GM23248 (cell line): ENCODE measurements at regions not wholly inside any gene's neighbourhood (a gene's known extent, or its start where the extent isn't known, plus 50 kb on each side); places are given as distances from the start of the nearest gene placed in this dataset. TPM values are rescaled to one million over a fixed set of nuclear protein-coding genes. Genes with fewer than 3 reads are reported as not detected.

Experiments
- DNase-seq: peaks from one replicate; pipeline ENCODE4 v3.0.0-alpha.2; 2015
- H2AFZ ChIP-seq: fragments of 200-600 bp; sonication (generic); 2 replicates; pipeline ENCODE4 v1.6.1; 2016; ENCODE audit warnings: antibody characterized with exemption
- H3F3A ChIP-seq: fragments of 200-600 bp; sonication (generic); 2 replicates; pipeline ENCODE4 v1.6.1; 2016; ENCODE audit warnings: mild to moderate bottlenecking, antibody characterized with exemption, mixed run types; ENCODE audit not compliant: insufficient read depth
- H3K27ac ChIP-seq: fragments of 200-600 bp; sonication (generic); 2 replicates; pipeline ENCODE4 v1.5.1; 2016; ENCODE audit warnings: mild to moderate bottlenecking
- H3K27me3 ChIP-seq: fragments of 200-600 bp; sonication (generic); replicated peaks from 2 replicates; pipeline ENCODE4 v1.6.1; 2016; ENCODE audit warnings: mild to moderate bottlenecking; ENCODE audit not compliant: insufficient read depth
- H3K36me3 ChIP-seq: fragments of 200-600 bp; sonication (generic); 2 replicates; pipeline ENCODE4 v1.6.1; 2016; ENCODE audit warnings: low read depth, mild to moderate bottlenecking
- H3K4me1 ChIP-seq: fragments of 200-600 bp; sonication (generic); 2 replicates; pipeline ENCODE4 v1.6.1; 2016; ENCODE audit warnings: mild to moderate bottlenecking; ENCODE audit not compliant: insufficient read depth
- H3K4me2 ChIP-seq: fragments of 200-600 bp; sonication (generic); one replicate; pipeline ENCODE4 v1.6.1; 2016; ENCODE audit warnings: mild to moderate bottlenecking; ENCODE audit not compliant: unreplicated experiment
- H3K4me3 ChIP-seq: fragments of 200-600 bp; sonication (generic); 2 replicates; pipeline ENCODE4 v1.5.1; 2016; ENCODE audit warnings: mild to moderate bottlenecking
- H3K79me2 ChIP-seq: fragments of 200-600 bp; sonication (generic); 2 replicates; pipeline ENCODE4 v1.6.1; 2016; ENCODE audit warnings: mild to moderate bottlenecking; ENCODE audit not compliant: insufficient read depth
- H3K9ac ChIP-seq: fragments of 200-600 bp; sonication (generic); 2 replicates; pipeline ENCODE4 v1.6.1; 2016; ENCODE audit warnings: mild to moderate bottlenecking
- H3K9me2 ChIP-seq: fragments of 200-600 bp; sonication (generic); 2 replicates; pipeline ENCODE4 v1.6.1; 2016; ENCODE audit warnings: mixed run types, mild to moderate bottlenecking, moderate library complexity; ENCODE audit not compliant: insufficient read depth
- H3K9me3 ChIP-seq: fragments of 200-600 bp; sonication (generic); one replicate; pipeline ENCODE4 v1.6.1; 2017; ENCODE audit warnings: low read depth
- H4K20me1 ChIP-seq: fragments of 200-600 bp; sonication (generic); 2 replicates; pipeline ENCODE4 v1.6.0; 2016; ENCODE audit not compliant: insufficient read depth
- EZH2 ChIP-seq: fragments of 200-600 bp; sonication (generic); IDR thresholded peaks from 2 replicates; pipeline ENCODE4 v1.6.1; 2018; ENCODE audit warnings: antibody characterized with exemption, mild to moderate bottlenecking; ENCODE audit not compliant: insufficient read depth, poor library complexity, severe bottlenecking
- EZH2phosphoT487 ChIP-seq: fragments of 200-600 bp; sonication (generic); IDR thresholded peaks from 2 replicates; pipeline ENCODE4 v1.6.1; 2018; ENCODE audit warnings: antibody characterized with exemption, moderate library complexity, mild to moderate bottlenecking, low read depth; ENCODE audit not compliant: insufficient read depth
- WGBS, 2 experiments: methylation state at CpG; one replicate each; pipeline ENCODE4 v1.1.6; 2015 to 2017; ENCODE audit warnings: low lambda C conversion rate in 2 of 2, low coverage in 1 of 2; ENCODE audit errors: missing lambda C conversion rate in 2 of 2; 5-methylcytosine and 5-hydroxymethylcytosine counted together
- in situ Hi-C: fragments of 300-500 bp; cut with MboI; formaldehyde crosslinking; loops from 2 replicates; pipeline ENCODE4 v1.15.0; 2020
- small RNA-seq: library from RNA; depleted of rRNA; stranded (forward); fragments of <200 nt; gene quantifications from one replicate; pipeline ENCODE3, GENCODE V24; 2014; ENCODE audit warnings: low read depth, low replicate concordance

- Histone ChIP-seq H3K36me3 (no peaks in the 10 kb centered on the region), H3K9me2 (no peaks in the 10 kb centered on the region), H3K4me1 (no peaks in the 10 kb centered on the region), H3K4me3 (no peak overlapping the region), H3K9ac (no peak overlapping the region), H3K9me3 (no peaks in the 10 kb centered on the region), H3K27me3 (peaks cover 59% of the 10 kb centered on the region), H3F3A (no peaks in the 10 kb centered on the region), H4K20me1 (no peaks in the 10 kb centered on the region), H3K4me2 (no peak overlapping the region), H2AFZ (no peak overlapping the region), H3K27ac (no peak overlapping the region), H3K79me2 (no peaks in the 10 kb centered on the region)
- TF ChIP-seq EZH2 = no peak
- no peak for TF ChIP-seq EZH2phosphoT487
- 29 to 31% methylated on average over 25 to 26 of the region's 26 CpGs for WGBS, 2 experiments
- in situ Hi-C loops = no loop called here
- no peak for DNase-seq
Measured at GRCh38 chr4:1459722-1460511, 53.7 kb upstream of the NKX1-1 start.

- Histone ChIP-seq H3K4me3 (no peak overlapping the region), H3K4me1 (no peaks in the 10 kb centered on the region), H3K9ac (no peak overlapping the region), H3K27ac (no peak overlapping the region), H3K9me2 (no peaks in the 10 kb centered on the region), H2AFZ (no peak overlapping the region), H3K79me2 (no peaks in the 10 kb centered on the region), H4K20me1 (no peaks in the 10 kb centered on the region), H3F3A (no peaks in the 10 kb centered on the region), H3K27me3 (peaks cover 55% of the 10 kb centered on the region), H3K36me3 (no peaks in the 10 kb centered on the region), H3K4me2 (no peak overlapping the region), H3K9me3 (no peaks in the 10 kb centered on the region)
- in situ Hi-C loops = no loop called here
- TF ChIP-seq EZH2 (no peak), EZH2phosphoT487 (no peak)
- 34% methylated on average over 15 to 16 of the region's 16 CpGs for WGBS, 2 experiments
- no peak for DNase-seq
Measured at GRCh38 chr4:1459081-1459721, 53.0 kb upstream of the NKX1-1 start.

GRCh38 chr4:1458581-1458980 is 52.3 kb upstream of the NKX1-1 start:
- DNase-seq = no peak
- in situ Hi-C loops = no loop called here

More at GRCh38 chr4:1458581-1458980, 52.3 kb upstream of the NKX1-1 start:
- no peak overlapping the region for H2AFZ ChIP-seq
- peaks cover 49% of the 10 kb centered on the region for H3K27me3 ChIP-seq
- no peaks in the 10 kb centered on the region for H3K36me3 ChIP-seq
- no peak overlapping the region for H3K9ac ChIP-seq
- H3F3A ChIP-seq = no peaks in the 10 kb centered on the region
- H3K9me2 ChIP-seq = no peaks in the 10 kb centered on the region
- WGBS, 2 experiments = 35 to 48% methylated on average over 3 of the region's 3 CpGs
- H3K4me3 ChIP-seq = no peak overlapping the region
- TF ChIP-seq EZH2 (no peak), EZH2phosphoT487 (no peak)
- H3K4me2 ChIP-seq = no peak overlapping the region
- no peaks in the 10 kb centered on the region for H3K79me2 ChIP-seq
- no peaks in the 10 kb centered on the region for H4K20me1 ChIP-seq
- H3K27ac ChIP-seq = no peak overlapping the region
- H3K9me3 ChIP-seq = no peaks in the 10 kb centered on the region
- no peaks in the 10 kb centered on the region for H3K4me1 ChIP-seq

Small RNA genes in the stretch of these regions (small RNA-seq; reads per million reads assigned to genes)
- gene AC147067.2 = not detected
